GM18505 (cell line): ENCODE measurements at regions not wholly inside any gene's neighbourhood (a gene's known extent, or its start where the extent isn't known, plus 50 kb on each side); places are given as distances from the start of the nearest gene placed in this dataset.
"Not testable (repeated sequence)": the region's sequence is repeated elsewhere in the genome, so short reads cannot be mapped to it uniquely, and the experiment has no call there.

ENCODE experiments used
- ATAC-seq: cut with Tn5 transposase; IDR thresholded peaks from one replicate; pipeline ENCODE4 v1.9.1; 2021; ENCODE audit not compliant: unreplicated experiment
- POLR2A ChIP-seq: IDR thresholded peaks from 4 replicates; pipeline ENCODE4 v1.6.1; 2011; ENCODE audit warnings: borderline replicate concordance; ENCODE audit not compliant: insufficient read depth, insufficient read length; ENCODE audit errors: extremely low read depth

DNA sequence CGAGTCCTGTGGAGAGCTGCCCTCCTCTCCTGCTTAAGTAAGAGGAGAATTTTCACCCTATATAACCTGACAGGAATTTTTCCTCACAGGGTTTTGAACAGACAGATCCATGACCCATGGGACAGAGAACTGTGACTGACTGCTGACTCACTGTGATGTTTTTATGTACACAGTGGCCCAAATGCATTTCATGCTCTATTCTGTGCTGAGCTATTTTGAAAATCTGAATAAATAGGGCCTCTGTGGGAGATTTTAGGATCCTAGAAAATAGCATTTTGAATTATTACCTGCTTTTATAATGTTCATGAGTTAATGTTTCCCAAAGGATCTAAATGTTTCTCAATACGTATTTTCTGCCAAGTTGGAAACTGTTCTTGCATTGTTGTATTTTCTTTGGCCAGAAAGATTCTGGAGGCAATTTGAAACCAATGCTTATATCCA is 577.4 kb downstream of the HTR1B start:
- no peak for ATAC-seq
- no peak for TF ChIP-seq POLR2A

DNA sequence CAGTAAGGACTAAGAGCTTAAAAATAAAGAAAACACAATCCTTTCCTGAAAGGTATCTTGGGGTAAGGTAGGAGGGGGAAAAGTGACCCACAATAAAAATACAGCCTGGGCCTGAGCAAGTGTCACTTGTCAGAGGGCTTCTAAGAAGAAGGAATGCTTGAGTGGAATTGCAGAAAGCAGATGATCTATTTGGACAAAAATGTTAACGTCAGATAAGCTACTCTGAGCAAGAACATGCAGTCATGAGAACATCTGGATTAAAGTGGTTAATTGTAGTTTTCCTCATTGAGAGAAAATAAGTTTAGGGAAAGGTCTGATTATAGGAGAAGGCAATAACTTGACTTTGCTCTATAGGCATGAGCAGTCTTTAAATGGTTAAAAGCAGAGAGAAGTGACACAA is 581.9 kb downstream of the HTR1B start:
- no peak for TF ChIP-seq POLR2A
- ATAC-seq = no peak

DNA sequence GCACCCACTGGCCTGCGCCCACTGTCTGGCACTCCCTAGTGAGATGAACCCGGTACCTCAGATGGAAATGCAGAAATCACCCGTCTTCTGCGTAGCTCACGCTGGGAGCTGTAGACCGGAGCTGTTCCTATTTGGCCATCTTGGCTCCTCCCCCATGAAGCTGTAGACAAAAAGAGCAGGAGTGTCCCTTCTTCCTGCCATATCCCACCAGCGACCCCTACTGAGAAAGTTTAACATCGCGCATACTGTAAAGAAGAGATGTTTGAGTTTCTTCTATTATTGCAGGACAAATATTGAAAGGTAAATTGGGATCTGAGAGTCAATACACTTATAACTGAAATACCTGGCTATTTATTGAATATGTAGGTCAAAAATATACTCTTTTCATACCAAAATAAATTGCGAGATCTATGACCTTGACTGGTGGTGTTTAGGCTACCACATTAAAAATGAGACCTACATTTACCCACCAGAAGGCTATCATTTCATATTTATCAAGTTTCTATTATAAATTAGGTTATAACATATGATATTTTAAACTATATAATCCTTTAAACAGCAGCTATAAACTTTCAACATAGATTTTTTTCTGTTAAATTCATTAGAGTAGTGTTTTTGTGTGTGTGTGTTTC is 586.3 kb downstream of the HTR1B start:
- no peak for TF ChIP-seq POLR2A
- ATAC-seq = no peak

DNA sequence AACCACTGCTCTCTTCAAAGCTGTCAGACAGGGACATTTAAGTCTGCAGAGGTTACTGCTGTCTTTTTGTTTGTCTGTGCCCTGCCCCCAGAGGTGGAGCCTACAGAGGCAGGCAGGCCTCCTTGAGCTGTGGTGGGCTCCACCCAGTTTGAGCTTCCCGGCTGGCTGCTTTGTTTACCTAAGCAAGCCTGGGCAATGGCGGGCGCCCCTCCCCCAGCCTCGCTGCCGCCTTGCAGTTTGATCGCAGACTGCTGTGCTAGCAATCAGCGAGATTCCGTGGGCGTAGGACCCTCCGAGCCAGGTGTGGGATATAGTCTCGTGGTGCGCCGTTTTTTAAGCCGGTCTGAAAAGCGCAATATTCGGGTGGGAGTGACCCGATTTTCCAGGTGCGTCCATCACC is 586.9 kb downstream of the HTR1B start:
- ATAC-seq = not testable (repeated sequence)

DNA sequence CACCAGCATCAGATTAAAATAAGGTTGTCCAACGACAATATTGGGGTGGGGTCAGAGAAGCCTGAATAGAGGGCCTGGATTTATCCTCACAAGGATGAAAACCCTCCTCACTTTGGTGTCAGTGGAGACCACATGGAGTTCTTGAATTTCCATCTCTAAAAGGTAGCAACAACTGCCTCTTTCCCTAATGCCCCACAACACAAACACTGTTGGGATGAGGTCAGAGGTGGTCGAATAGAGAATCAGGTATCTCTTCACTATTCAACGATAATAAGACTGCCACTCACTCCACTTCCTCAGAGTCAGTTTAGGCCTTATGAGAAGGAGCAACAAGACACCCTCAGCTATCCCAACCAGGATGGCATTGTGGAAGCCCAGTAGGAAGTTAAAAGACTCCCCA is 596.1 kb downstream of the HTR1B start:
- no peak for ATAC-seq

DNA sequence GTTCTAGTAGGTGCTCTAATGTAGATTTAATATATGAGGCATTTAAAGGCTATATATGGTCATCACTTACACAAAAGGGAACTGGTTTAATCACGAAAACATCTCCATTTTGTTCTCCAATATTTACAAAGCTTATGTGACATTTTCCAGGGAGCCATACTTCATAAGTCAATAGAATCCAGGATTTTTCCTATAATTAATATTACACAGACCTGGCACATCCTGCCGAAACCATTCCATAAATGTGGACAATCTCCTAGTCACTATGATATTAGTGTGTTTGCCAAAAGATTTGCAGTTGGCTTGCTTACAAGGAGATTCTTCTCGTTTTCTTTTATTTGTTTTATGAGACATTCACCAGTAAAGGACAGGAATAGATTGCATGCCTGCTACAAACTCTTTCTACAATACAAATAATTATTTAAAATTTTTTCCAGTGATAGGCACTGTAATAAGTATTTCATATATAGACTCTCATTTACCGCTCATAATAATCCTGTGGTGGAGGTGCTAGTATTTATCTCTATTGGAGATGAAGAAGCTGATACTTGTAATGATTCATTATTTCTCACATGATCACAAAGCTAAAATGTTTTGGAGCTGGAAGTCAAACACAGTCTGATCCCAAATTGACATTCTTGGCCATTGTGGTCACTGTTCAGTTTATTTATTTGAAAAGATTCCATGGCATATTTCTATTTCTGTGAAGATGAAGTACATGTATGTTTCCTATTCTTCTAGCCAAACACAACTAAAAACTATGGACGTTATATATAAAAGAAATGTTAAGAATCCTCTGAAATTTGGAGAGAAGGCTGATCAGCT is 597.0 kb downstream of the HTR1B start:
- no peak for ATAC-seq
- no peak for TF ChIP-seq POLR2A

More for the DNA sequence above, 596.1 kb downstream of the HTR1B start:
- TF ChIP-seq POLR2A = no peak

DNA sequence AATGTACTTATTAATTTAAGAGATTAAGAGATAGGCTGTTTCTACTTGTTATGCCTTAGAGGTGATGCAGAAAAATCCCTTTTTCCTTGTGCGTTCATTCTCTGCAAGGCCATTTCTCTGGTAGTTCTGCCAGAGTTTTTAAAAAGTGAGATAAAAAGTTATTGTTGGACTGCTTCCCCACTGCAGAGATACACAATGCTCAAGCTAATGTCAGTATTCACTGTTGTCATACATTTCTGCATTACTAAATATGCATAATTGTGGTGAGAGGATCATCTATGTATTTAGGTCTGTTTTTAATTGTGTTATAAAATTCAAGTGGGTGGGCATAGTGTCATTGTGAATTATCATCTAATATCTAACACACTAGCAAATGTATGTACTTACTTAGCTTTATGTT is 600.4 kb downstream of the HTR1B start:
- no peak for TF ChIP-seq POLR2A
- no peak for ATAC-seq

DNA sequence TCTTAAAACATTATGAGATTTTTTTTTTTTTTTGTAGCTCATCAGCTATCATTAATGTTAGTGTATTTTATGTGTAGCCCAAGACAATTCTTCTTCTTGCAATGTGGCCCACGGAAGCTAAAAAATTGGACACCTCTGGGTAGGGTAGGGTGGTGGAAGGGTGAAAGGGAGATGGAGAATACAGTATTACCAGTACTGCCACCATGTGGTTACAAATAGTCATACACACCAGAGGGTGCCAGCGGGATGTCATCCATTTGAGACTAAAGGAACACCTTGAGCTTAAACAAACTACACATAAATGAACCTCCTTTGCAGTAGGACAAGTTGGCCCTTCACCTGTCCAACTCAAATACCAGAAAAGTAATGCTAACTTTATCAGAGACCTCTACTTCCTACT is 601.9 kb downstream of the HTR1B start:
- no peak for ATAC-seq
- TF ChIP-seq POLR2A = no peak

DNA sequence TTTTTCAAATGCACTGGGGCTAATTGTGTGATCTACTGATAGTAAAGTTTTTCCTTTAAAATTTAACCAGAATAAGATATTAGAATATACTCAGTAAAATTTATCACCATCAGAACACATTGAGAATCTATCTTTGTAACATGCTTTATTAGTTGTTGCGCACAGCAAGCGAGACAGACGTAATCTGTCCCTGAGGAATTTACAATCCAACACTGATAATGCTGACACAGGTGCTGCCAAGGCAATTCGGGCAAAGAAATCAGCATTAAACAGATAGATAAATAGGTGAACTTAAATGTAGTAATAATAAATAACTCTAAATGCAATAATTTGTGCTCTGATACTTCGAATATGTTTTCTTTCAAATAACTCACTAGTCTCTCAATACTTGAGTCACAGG is 607.2 kb downstream of the HTR1B start:
- no peak for TF ChIP-seq POLR2A
- ATAC-seq = no peak

DNA sequence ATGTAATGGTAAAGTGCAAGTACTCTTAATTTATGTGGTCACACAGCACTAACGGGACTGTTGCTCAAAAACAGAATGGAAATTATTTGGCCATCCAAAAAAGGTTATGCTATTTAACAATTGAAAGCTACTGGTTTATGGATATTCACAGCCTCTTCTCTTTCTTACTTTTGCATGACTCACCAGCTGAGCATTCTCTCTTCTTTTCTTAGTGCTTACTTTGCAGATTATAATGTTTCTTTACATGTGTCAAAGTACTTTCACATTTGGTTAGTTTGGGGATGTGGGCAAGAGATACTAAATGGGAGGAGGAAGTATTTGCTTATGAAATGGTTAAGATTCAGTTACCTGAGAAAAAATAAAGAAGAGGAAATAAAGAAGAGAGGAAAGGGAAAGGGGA is 610.5 kb downstream of the HTR1B start:
- ATAC-seq = no peak

DNA sequence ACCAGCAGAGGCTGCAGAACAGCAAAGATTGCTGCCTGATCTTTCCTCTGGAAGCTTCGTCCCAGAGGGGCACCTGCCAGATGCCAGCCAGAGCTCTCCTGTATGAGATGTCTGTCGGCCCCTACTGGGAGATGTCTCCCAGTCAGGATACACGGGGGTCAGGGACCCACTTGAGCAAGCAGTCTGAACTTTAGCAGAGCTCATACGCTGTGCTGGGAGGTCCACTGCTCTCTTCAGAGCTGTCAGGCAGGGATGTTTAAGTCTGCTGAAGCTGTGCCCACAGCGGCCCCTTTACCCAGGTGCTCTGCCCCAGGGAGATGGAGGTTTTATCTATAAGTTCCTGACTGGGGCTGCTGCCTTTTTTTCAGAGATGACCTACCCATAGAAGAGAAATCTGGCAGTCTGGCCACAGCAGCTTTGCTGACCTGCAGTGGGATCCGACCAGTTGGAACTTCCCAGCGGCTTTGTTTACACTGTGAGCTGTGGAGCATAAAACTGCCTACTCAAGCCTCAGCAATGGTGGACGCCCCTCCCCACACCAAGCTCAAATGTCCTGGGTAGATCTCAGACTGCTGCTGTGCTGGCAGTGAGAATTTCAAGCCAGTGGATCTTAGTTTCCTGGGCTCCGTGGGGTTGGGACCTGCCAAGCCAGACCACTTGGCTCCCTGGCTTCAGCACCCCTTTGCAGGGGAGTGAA is 613.9 kb downstream of the HTR1B start:
- not testable (repeated sequence) for ATAC-seq

More for the DNA sequence above, 610.5 kb downstream of the HTR1B start:
- no peak for TF ChIP-seq POLR2A

DNA sequence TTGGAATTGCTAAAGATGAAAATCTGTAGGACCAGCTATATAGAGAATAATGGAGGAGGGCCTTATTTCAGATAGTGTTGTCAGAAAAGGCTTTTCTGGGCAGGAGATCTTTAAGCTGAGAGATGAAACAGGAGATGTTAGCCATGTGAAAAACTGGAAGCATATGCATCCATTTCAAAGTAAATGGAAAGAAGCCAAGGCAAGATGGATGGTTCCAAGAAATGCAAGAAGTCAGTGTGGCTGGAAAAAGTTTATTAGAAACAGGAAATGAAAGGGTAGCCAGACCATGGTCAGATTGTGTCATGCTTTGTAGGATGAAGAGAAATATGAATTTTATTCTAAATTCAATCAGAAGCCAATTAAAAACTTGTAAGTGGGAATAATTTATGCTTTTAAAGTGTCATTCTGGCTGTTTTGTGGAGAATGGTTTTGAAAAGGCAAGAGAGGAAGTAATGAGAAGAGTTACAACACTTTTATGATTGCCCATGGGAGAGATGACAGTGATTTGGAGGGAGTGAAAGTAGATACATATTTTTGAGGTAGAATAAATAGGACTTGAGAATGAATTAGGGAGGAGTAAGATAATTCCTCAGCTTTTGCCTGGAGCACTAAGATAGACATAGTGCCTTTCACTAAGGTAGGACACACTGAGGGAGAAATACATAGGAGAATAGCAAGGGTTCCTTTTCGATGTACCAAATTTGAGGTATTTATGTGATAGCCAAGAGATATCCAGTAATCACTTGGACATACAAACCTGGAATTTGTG is 620.1 kb downstream of the HTR1B start:
- no peak for TF ChIP-seq POLR2A
- ATAC-seq = no peak

DNA sequence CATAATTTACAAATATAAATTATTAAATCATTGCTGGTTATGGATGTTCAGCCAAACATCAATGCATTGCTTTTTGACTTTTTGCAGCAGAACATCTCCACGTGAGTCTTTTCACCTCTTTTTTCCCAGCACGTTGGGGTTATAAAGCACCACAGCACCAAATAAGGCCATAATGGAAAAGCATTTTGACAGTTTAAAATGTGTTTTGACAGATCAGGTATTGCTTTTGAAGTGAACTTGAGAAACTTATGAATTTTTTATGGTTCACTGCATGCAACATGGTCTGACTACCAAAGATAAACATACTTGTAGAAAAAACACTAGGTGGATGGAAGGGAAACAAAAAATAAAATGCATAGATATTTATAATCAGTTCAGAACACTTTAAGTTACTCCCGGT is 622.4 kb downstream of the HTR1B start:
- no peak for ATAC-seq

DNA sequence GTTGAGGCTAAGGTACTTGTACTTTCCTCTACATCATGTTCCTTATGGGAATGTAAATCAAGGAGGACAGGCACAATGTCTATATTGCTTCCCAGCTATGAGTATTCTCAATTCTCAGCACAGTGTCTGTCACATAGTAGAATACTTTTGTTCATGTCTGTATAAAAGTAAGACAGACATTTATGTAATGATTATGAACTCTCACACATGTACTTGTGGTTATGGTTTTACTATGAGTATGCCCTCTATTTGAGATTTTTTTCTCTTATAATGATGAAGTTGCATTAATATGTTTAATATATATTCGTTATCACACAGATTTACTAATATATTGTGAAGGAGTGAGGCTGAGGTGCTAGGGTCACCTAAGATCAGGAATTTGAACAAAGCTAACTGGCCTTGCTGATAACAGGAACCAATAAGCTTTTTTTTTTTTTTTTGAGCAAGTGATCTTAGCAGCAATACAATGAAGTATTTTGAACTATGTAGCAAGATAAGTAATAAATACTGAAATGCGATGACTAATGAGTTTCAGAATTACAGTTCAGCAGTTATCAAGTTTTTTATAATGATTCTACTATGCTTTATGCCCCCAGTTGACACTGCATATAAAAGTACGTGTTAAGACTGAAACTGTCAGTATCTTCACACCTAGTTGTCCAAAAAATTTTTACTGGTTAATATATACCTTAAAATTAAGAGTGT is 623.1 kb downstream of the HTR1B start:
- no peak for ATAC-seq
- no peak for TF ChIP-seq POLR2A

More for the DNA sequence above, 622.4 kb downstream of the HTR1B start:
- no peak for TF ChIP-seq POLR2A
